HG03139 (cell line): ENCODE measurements at regions not wholly inside any gene's neighbourhood (a gene's known extent, or its start where the extent isn't known, plus 50 kb on each side); places are given as distances from the start of the nearest gene placed in this dataset.

ENCODE experiments used
- ATAC-seq: cut with Tn5 transposase; IDR thresholded peaks from one replicate; pipeline ENCODE4 v1.9.1; 2021; ENCODE audit not compliant: unreplicated experiment

DNA sequence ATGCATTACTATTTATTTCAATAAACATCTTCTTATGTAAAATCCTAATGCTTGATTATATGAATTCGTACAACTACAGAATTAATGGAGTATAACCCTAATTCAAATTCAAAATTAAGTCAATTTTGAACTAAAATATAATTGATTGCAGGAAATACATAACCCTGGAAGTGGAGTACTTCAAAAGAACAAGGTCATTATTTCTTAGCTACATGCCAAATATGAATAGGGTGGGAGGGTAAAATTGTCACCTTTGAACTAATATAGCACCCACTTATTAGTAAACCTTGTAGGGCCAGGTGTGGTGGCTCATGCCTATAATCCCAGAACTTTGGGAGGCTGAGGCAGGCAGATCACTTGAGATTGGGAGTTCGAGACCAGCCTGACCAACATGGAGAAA is 895.4 kb upstream of the ACVR2A start:
- ATAC-seq = no peak

DNA sequence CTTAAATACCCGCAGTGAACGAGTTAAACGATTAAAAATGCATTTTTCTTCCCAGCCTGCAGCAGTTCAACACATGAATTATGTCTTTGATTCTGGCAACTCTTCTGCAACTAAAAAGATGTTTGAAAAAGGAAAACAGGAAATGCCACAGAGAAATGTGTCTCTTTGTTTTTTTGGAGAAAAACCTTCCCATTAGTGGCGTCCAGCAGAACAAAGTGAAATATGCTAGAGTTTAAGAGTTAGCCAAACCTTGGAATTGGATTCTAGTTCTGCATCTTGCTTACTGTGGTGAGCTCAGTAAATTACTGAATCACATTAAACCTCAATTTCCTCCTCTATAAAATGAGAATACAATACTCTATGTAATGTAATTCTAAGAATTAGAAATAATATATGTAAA is 900.2 kb upstream of the ACVR2A start:
- ATAC-seq = no peak

DNA sequence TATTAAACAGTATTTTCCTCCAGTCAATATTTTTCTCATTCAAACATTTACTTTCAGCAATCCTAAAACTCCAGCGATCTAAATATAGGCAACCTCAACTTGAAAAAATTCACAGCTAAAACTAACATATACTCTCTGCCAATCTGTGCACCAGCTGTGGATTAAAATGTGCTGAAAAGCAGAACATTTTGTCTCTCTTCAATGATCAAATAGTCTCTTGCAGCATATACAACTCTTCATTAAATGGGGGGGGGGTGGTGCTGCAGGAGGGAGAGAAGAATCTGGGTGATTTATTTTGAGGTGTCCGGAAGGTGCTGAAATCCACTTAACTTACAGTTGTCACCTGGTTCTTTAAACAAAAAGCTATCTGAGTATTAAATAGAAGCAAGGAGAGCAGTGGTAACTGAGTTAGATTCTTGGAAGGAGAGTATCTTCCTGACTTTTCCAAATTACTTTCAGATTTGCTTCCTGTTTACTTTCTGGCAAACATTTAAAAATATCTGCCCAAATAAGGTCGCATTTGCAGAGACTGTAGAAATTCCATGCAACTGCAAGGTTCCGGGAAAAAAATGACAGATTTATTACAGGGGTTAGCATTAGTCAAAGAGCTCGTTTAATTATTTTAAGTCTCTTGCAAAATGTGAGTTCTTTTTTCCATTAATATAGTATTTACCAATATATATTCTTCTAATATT is 904.7 kb upstream of the ACVR2A start:
- ATAC-seq = no peak

DNA sequence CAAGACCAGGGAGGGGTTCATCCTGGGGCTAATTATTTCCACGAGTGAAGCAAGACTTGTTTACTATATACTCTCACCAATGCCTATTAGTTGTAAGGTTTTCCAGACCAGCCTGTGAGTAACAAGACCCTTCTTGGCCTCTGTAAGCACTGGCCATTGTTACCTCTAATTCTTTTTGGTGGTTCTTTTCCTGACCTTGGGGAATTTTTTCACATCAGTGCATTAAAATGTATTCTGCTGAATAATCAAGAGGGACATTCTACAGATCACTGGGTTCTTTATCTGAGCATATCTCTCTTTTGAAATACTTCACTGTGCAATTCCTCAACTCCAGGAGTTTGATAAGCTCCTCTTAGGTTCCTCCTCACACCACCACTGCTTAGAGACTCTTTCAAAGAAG is 909.9 kb upstream of the ACVR2A start:
- ATAC-seq = no peak

DNA sequence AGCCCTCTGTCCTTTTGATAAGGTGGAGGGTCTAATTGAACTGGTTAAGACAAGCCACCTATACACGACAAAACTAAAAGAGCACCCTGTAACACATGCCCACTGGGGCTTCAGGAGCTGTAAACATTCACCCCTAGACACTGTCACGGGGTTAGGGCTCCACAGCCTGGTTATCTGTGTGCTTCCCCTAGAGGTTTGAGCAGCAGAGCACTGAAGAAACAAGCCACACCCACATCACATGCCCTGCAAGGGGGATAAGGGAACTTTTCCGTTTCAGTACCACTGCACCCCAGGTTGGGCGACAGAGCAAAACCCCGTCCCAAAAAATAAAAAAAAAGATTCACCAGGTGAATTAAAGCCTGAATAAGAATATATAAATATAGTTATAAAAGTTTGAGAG is 913.7 kb upstream of the ACVR2A start:
- ATAC-seq = no peak

DNA sequence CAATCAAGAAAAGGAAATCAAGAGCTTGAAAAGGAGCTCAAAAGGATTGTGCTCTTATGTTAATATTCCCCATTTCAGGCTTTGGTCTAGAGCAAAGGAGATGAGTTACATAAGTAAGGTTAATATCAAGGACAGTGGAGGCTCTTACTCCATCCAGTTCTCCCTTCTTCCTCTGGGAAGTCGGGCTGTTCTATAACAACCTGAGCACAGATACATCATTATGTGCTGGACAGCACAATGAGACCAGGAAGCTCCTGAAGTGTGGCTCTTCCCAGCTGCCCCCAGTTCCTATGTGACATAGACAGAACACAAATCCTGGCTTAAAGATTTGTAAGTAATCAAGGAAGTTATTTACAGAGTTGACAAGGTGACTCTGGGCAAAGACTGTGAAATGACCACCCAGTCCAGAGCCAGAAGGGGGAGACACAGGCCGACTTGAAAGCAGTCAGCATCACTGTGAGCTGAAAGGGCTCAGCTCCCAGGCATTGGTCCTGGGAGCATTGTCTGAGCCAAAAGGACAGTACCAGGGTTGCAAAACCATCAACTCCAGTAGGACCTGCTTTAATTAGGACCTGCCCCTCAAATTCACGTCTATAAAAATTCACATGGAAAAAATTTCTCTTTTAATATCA is 917.6 kb upstream of the ACVR2A start:
- ATAC-seq = no peak

DNA sequence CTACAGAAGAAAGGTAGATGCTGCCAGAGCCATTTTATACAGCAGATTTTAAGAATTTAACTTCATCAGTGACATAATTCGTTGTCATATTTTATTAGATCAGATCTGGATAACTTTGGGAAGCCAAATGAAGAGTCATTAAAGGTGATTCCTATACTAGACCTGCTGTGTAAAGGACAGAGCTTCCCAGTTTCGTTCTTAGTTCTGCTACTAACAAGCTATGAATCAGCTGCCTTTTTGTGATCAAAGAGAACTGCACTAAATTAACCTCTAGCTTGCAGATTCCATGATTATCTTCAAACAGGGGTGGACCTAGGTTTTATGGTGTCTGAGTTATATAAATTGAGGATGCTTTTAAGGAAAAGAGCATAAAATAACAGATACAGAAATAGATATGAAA is 926.5 kb upstream of the ACVR2A start:
- ATAC-seq = no peak

DNA sequence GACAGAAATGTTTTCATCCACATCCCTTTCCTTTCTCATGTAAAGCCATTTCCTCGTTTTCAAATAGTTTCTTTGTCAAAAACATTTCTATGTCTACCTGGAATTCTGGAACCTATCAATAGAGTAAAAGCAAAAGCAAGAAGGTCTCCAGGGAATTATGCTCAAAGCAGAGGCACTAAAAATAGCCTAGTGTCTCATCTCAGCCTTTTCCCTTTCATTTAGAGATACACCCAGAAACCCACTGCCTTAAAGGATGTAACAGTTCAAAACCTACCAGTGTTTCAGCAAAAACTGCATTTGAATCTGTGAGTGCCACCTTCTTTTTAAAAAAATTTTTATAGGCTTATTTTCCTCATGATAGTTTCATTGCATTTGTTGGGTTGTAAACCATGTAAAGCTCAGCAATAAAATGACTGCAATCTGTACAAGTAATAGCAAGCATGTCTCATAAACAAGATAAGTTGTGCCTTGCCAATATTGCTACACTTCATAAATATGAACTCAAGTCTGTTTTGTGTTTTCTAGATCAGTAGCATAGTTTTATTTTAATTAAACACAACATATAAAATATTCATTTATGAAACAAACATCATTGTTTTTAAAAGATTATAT is 927.3 kb upstream of the ACVR2A start:
- no peak for ATAC-seq

DNA sequence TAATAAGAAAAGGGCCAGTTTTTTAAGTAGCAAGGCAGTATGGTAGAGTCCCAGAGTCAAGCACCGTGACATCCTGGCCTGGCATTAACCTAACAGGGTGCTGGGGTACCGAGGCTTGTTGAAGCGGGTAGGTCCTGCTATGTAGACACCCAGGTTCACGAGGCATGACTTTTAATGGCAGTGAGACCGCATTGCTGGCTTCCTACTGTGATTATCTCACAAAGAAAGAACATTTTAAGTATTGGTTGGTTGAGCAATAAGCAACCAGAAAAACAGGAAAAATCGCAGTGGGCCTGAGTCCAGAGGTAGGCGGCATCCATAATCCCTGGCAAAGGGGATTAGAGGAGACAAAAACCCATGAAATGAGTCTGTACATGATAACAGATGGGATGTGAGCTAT is 927.9 kb upstream of the ACVR2A start:
- ATAC-seq = no peak

DNA sequence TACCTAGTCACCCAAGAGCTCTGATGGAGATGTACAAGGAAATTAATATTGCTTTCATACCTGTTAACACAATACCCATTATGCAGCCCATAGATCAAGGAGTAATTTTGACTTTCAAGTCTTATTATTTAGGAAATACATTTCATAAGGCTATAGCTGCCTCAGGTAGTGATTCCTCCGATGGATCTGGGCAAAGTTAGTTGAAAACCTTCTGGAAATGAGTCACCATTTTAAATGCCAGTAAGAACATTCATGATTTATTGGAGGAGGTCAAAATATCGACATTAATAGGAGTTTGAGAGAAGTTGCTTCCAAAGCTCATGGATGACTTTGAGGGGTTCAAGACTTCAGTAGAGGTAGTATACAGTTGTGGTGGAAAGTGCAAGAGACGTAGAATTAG is 931.4 kb upstream of the ACVR2A start:
- ATAC-seq = no peak

DNA sequence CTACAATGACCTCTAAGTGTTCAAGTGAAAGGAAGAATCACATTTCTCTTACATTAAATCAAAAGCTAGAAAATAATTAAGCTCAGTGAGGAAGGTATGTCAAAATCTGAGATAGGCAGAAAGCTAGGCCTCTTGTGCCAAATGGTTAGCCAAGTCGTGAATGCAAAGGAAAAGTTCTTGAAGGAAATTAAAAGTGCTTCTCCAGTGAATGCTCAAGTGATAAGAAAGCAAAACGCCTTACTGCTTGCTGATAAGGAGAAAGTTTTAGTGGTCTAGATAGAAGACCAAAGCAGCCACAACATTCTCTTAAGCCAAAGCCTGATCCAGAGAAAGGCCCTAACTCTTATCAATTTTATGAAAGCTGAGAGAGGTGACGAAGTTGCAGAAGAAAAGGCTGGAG is 932.3 kb upstream of the ACVR2A start:
- no peak for ATAC-seq

DNA sequence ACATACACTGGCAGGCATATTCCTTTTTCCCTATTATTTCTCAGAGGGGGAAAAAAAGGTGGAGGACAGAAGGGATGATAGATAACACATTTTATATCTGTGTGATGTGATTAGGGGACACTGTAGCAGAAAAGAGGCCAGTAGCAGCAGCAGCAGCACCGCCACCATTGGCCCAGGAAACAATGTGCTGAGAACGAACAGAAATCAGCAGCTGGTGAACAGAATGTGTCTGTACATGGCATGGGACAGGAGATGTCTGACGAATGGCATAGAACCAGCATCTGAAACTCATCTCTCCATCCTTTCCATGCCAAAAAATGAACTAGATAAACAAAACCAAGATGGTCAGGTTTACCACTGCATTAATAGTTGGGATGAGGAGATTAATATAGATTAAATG is 936.1 kb upstream of the ACVR2A start:
- ATAC-seq = no peak

DNA sequence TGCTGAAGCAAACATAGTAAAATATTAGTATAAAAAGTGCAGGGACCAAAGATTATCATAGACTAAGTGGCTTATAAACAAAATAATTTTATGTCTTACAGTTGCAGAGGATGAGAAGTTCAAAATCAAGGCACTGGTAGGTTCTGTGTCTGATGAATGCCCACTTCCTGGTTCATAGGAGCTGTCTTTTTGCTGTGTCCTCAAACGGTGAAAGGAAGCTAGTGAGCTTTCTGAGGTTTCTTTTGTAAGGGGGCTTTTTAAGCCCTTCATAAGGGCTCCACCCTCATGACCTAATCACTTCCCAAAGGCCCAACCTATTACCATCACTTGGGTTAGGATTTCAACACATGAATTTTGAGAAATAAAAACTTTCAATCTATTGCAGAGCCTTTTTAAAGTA is 946.7 kb upstream of the ACVR2A start:
- ATAC-seq = no peak

DNA sequence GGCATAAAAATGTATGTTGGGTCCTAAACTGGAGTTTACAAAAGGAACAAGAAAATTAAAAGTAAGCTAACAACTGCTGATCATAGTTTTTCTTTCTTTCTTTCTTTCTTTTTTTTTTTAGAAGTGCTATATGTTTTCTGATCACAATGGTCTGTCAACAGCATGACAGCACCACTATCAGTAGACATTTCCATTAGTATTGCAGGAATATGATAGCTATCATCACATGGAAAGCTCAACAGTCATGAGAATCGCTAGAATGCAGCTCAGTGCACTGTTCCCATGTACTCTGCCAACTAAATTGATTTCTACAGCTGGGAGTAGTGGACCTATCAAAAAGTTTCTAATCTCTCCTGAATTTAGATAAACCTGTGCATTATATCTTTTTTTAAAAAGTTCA is 950.3 kb upstream of the ACVR2A start:
- ATAC-seq = no peak

DNA sequence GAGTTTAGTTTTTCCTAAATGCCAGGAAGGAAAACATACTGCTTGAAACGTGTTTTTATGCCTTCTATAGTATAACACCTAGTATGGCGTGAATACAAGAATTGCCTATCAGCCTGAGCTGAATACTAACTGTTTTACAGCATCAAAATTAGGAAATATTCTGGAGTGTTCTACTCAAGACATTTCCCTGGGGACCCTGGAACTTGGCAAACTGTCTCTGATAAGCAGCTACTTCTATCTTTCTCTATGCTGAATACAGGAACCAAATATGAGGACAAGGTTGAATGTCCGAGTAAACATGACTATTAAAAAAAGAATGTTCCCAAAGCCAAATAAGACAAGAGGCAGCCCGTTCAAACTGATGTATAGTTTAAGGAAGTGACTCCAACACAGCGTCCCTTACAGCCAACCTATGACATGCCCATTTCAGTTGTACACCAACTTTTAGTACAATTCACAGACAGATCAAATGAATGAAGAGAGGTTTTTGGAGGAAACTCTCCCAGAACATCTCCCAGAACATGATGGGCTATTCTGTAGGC is 951.3 kb upstream of the ACVR2A start:
- ATAC-seq = no peak

DNA sequence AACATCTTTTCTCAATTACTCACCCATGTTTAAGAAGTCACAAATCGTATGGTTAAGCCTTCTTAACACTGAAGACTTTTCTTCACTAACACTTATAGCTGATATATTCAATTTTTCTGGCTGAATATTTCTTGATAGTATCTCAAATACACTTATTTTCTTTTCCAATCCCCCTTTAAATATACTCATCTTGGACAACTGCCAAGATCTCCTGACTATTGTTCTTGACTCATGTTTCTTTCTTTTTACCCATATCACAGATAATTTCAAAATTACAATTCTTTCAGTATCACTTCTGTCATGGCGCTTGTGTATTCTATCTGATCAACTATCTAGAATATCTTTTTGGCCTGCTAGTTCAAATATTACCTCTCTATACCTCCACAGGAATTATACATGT is 954.3 kb upstream of the ACVR2A start:
- ATAC-seq = no peak

DNA sequence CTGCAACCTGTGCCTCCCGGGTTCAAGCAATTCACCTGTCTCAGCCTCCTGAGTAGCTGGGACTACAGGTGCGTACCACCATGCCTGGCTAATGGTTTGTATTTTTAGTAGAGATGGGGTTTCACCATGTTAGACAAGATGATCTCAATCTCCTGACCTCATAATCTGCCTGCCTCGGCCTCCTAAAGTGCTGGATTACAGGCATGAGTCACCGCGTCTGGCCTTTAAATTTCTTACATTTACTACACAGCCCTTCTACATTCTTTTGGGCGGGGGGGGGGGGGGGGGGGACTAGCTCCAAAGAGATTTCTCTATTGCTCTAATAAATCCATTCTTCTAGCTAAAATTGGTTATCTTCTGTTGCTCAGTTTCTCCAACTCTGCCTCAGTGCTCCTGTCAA is 964.9 kb upstream of the ACVR2A start:
- no peak for ATAC-seq

DNA sequence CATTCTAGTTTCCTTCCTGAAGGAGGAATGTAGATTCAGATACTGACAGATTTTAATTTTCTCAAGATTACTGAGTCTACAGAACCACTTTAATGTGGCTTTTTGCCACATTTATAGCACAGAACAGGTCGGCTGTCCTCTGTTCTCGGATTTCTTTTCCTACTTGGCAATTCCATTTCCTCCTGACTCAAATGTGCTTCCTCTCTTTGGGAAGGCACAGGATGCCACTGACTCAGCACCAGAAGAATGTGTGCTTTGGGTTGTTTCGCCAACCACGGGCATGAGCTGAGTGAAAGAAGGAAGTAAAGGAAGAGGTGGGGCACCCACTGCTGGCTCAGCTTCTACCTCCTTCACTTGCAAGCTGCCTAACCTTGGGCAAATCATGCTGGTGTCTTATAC is 970.6 kb upstream of the ACVR2A start:
- no peak for ATAC-seq

DNA sequence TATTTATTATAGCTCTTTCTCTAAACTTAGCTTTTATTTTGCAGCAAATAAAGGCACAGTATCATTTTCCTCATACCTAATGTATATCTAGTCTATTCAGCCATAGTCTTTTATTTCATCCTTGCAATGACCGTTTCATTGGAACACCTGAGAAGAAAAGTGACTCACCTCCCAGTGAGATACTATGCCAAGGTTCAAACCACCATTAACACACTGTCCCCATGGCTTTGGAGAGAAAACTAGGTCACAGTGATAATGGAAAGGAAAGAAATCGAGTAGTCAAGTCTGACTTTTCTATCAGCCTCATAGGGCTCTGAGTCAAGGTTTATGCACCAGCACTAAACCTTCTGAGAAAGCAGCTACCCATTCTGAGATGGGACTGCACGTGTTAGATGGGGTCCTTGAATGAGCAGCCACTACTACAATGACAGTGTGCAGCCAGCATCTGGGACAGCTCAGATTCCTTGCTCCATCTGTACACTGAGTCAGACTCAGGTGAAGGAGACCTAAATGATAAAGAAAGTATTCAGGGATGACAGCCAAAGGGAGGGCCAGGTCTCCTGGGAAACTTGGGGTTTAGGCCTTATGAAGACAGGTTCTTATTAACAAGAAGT is 971.1 kb upstream of the ACVR2A start:
- ATAC-seq = no peak

DNA sequence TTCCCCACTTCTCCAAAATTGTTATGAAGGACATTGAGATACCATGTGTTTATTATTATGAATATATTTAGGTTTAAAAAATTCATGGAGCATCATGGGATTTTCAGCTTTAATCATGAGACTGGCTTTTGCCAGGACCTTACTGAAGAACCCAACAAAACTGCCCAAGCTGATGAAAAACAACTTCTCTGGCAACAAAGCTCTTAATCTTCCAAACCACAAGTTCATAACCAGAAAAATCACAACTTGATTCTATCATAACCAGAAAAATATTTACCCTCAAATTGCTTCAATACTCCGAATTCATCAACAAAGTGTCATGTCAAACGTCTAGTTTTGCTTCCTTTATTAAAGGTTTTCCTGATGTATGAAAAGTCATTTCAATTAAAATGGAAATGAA is 971.8 kb upstream of the ACVR2A start:
- no peak for ATAC-seq

DNA sequence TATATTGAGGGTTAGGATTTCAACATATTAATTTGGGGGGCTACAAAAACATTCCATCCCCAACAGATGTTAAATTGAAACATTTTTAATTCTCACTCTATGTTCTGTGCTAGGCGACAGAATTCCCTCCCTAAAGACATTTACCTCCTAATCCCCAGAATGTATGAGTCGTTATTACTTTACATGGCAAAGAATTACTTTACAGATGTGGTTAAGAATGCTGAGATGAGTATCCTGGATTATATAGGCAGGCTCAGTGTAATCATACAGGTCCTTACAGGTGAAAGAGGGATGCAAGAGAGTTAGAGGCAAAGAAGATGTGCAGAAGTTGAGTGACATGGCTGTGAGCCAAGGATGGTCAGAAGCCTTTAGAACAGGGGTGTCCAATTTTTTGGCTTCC is 974.1 kb upstream of the ACVR2A start:
- ATAC-seq = no peak

DNA sequence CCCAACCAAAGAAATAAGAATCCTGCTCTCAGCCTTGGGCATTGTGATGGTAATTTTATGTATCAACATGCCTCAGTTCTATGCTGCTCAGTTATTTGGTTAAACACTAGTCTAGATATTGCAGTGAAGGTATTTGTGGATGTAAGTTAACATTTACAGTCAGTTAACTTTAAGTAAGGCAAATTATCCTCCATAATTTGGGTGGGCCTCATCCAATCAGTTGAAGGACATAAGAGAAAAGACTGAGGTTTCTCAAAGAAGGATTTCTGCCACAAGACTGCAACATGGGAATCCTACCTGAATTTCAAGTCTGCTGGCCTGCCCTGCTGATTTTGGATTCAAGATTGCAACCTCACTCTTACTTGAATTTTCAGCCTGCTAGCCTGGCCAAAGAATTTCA is 975.5 kb upstream of the ACVR2A start:
- no peak for ATAC-seq
